GM18861 (cell line): ENCODE measurements at regions not wholly inside any gene's neighbourhood (a gene's known extent, or its start where the extent isn't known, plus 50 kb on each side); places are given as distances from the start of the nearest gene placed in this dataset.
A peak's percentile ranks its signal among the peaks of the same experiment; 100 is the strongest.

Experiments used
- ATAC-seq: cut with Tn5 transposase; IDR thresholded peaks from one replicate; pipeline ENCODE4 v1.9.1; 2021; ENCODE audit not compliant: unreplicated experiment

DNA sequence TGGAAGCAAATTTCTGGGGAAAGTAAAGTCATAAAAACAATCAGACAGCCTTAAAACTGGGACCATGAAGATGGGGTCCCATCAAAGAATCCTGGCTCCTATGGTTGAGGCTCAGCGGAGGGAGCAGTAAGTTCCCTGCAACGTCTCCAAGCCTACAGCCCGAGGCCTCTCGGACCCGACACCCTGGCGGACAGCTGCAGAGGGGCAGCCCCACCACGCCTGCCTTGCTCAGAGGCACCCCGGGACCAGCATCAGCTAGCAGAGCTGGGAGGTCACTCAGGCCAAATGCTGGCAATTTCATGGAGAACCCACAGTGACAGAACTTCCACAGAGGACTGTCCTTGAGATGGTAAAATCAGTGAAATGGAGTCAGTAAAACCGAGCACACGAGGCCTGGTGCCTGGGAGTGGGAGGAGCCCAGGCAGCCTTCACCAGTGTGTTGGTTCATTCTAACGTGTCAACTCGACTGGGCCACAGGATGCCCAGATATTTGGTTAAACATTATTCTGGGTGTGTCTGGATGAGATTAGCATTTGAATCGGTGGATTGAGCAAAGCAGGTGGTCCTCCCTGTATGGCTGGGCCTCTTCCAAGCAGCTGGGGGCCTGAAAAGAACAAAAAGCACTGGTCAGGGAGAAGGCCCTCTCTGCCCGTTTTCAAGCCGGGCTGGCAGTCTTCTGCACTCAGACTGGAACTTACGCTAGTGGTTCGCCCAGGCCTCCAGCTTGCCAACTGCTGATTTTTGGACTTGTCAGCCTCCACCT, 96.2 kb upstream of the INSIG1 start:
- ATAC-seq = no peak

DNA sequence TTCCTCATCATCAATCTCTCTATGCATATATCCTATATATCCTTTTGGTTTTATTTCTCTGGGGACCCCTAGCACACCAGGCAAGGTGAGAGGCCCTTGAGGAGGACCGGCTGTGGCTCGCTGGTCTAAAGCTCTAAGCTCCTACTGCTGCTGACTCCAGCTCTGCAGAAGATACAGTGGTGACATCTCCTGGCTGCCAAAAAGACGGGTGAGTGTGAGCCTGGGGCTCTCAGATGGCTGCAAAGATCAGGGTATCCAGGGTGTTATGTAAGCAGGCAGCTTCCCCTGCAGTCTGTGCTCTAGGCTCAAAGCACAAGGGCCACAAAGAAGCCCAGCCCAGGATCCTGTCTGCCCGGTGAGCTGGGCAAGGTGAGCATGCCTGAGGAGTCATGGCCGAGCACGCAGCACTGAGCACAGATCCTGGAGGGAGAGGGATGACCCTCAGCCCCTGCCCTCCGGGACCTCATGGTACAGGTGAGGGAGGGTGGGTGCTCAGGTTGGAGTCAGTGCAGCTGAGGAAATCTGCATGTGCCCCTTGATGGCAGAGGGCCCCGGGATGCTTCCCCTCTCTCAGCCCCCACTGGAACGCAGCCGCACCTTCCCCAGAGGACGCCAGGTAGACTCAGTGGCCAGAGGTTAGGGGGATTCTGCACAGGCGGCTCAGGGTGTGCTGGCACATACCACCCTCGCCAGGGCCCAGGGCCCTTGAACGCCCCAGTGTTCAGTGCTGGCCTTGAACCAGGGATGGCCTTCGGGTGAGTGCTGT, 95.4 kb upstream of the INSIG1 start:
- no peak for ATAC-seq

DNA sequence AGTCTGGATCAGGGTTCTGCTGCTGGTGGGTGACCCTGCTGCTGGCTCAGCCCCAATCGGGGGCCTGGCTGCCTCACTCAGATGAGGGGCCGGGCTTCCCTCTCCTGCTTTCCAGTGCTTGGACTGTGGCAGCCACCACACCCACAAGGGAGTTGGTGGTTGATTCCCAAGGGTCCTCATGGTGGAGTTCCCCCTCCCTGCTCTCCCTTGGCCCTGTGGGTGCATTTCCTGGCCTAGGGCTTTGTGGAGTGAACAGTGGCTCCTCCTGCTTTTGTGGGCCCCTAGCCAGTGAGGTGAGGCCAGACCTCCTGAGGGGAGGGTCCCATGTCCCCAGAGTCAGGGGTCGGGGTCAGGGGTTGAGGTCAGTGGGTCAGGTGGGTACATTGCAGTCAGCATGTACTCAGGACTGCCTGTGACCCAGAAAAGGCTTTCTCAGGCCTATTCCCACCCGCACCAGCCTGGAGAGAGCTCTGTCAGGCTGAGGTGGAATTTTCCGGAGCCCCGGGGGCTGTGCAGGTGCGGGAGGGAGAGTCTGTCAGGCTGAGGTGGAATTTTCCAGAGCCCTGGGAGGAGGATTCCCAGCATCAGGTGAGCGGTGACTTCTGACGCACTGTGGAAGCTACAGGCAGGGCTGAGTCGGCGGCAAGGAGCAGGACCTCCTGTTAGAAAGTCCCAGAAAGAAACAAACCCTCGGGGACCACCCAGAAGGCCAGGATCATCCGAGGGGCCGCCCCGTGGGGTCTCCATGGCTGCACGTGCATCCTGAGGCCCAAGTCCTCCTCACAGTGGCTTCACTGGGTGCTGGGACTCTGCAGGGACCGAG, 94.4 kb upstream of the INSIG1 start:
- ATAC-seq = no peak

DNA sequence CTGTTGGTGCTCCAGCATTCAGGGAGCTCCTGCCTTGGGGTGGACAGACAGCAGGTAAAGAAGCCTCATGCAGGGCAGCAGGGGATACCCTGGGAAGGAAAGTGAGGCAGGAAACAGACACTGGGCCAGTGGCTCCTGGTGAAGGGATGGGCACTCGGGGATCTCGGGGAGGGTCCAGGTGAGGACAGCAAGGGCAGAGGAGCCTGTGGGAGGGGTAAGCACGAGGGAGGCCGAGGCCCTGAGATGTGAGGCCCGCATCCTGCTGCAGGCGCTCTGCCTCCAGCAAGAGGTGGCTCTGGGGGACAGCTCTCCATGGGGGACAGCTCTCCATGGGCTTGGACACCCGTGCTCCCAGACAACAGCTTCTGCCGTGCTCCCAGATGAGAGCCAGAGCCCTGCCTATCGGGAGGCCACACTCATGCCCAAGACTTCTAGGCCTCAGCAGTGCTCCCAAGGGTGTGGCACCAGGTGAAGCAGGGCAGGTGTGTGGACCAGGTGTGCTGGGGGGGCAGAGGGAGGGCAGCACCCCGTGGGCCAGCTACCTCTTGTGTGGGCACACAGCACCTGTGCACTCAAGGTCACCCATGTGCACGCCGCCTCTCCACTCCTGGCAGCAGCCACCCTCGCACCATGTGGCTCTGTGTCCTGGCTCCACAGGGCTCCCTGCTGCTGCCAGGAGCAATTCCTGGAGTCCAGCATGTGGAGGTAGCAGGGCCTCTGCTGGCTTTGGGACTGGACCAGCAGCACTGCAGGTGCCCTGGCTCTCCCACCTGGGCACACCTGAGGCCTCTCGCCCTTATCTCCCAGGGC, 93.6 kb upstream of the INSIG1 start:
- no peak for ATAC-seq

DNA sequence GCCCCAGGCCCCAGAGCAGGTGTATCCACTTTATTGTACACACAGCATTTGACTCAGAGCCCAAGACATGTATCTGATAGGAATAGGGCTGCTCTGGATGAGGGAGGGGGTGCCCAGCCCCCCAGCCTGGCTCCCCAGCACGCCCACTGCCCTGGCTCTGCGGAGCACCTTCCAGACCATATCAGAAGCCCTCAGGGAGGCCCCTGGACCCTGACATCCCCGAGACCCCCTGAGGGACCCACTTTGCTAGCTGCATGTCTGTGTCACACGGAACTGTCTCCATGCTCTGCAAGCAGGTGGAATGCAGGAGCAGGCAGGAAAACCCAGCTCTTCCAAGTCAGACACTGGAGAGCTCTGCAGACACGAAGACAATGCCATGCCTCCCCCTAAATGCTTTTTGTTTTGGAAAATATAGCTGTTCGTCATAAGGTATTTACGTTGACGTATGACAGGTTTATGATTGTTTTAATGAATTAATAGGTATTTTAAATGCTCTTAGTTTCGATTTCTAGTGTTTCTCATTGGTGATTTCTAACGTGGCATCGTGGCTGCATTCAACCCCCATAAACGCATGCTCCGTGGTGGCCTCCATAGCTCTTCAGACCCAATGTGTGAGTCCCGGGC, 92.8 kb upstream of the INSIG1 start:
- no peak for ATAC-seq

DNA sequence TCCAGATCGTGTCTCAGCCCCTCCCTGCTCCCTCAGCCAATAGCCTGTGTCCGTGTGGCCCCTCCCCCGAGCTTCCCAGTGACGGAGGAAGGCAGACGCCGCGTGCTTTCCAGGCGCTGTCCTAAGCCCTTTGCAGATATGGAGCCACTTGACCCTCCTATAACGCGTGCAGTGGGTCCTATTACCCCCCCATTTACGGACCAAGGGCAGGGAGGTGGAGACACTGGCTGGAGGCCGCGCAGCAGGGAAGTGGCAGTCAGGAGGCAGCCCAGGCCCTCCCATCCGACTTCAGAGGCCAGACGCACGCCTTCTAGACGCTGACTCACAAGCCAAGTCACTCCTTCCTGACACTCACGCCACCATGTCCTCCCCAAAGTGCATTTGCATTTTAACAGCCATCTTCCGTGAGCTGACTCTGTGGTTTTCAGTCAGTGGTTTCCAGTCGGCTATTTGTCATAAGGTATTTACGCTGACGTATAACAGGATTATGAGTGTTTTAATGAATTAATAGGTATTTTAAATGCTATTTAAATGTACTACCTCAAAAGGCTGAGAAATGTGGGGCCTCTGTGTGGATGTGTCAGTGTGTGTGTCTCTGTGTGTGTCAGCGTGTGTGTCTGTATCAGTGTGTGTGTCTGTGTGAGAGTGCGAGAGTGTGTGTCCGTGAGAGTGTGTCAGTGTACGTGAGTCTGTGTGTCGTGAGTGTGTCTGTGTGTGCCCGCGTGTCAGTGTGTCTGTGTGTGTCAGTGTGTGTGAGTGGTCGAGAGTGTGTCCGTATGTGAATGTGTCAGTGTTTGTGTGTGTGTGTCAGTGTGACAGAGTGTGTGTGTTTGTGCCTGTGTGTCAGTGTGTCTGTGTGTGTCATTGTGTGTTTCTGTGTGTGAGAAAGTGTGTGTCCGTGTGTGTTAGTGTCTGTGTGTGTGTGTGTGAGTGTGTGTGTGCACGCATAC, 92.0 kb upstream of the INSIG1 start:
- peak; percentile 92 for ATAC-seq

DNA sequence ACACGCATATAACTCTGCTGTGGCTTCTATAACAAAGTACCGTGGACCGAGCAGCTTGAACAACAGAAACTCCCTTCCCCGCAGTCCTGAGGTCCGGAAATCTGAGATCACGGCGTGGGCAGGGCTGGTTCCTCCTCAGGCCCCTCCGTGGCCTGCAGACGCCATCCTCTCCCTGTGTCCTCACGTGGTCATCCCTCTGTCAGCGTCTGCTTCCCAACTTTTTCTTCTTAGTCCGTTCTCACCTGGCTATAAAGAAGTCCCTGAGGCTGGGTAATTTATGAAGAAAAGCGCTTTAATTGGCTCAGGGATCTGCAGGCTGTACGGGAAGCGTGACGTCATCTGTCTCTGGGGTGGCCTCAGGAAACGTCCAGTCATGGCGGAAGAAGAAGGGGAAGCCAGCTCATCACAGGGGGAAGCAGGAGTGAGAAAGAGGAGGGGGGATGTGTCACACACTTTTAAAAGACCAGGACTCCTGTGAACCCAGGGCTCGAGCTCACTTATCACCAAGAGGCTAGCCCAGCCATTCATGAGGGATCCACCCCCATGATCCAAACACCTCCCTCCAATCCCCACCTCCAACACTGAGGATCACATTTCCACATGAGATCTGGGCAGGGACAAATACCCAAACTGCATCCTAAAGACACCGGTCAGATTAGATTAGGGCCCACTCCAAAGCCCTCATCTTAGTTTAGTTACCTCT, 91.2 kb upstream of the INSIG1 start:
- no peak for ATAC-seq

DNA sequence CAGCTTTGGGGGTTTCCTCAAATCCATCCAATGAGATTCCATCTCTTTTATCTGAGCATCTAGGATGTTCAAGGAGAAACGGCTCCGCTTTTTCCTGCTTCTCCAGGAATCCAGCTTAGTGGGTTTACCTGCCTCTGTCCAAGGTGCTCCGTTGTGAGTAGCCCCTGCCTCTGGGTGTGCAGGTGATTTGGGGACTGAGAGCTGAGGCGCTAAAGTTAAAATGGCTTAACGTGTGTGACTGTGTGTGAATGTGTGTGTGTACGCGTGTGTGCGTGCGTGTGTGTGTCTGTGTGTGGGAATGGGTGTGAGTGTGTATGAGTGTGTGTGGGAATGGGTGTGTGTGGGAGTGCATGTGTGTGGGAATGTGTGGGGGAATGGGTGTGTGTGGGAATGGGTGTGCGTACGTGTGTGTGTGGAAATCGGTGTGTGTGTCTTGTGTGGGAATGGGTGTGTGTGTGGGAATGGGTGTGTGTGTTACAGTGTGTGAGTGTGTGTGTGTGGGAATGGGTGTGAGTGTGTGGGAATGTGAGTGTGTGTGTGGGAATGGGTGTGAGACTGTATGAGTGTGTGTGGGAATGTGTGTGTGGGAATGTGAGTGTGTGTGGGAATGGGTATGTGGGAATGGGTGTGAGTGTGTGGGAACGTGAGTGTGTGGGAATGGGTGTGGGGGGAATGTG, 90.2 kb upstream of the INSIG1 start:
- ATAC-seq = no peak

DNA sequence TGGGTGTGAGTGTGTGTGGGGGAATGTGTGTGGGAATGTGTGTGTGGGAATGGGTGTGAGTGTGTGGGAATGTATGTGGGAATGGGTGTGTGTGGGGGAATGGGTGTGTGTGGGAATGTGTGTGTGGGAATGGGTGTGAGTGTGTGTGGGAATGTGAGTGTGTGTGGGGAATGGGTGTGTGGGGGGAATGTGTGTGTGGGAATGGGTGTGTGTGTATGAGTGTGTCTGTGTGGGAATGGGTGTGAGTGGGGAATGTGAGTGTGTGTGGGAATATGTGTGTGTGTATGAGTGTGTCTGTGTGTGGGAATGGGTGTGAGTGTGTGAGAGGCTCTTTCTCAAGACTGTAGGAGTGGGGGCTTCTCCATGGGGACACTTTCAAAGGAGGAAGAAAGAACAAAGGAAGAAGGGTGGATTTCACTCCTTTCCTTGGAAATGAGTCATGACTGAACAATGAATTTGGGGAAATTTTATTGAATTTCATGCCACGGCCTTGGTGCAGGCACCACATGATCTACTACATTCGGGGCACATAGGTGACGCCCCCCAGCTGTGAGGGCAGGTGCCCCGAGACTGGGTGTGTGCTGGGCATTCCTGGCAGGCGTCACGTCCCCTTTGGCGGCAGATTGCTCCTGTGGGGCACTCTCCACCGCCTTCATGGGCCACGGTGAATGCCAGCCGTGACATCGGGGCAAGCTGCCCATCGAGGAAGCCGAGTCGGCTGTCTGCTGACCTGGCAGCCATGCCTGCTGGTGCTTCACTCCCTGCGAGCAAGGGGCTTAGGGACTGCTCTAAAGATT, 88.8 kb upstream of the INSIG1 start:
- no peak for ATAC-seq

DNA sequence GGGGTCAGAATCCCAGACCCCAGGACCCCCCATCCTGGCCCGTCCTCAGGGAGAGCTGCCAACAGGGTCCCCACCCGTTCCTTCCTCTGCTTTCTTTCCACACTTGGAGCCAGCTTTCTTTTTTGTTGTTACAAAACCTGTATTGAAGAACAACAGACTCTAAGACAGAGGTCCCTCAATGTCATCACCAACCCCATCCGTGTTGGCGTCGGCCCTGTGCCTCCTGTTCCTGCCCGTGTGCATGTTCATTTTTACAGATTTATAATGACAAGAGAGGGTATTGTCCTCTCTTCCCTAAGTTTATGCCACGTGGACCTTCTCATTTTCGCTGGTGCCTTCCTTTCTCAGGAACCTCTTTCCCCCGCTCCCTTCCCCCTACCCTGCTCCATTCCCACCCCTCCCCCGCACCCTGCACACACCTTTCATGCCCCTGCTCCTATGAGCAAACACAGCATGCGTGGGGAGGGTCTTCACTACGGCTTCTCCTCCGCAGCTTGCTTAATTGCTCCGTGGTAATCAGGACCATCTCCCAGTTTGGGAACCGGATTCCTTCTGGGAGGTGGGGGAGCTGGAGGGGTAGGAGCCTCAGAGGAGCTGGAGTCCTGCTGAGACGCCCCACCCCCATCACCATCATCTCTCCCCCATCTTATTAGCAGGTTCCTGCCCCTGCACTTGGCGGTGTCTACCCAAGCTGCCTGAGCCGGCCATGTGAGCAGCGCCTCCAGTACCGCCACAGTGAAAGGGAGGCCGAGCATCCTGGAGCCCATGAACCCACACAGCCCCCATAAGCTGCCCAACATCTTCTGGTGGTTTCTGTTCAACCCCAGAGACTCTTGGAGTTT, 88.0 kb upstream of the INSIG1 start:
- no peak for ATAC-seq

DNA sequence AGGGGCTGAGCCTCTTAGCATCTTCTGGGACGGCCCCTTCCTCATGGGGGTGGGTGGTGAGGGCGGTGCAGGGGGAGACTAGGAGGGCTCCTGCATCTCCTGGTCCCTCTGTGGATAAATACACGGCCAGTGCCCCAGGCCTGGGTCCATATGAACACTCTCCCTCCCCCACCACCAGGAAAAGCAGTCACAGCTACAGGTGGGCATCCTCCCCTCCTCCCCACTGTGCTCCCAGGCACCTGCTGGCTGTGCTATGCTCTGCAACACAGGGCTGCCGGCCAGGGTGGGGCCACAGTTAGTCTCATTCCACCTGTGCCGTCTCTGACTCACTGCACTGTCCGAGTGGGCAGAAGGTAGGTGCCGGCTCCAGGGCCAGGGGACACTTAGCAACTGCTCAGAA, 87.3 kb upstream of the INSIG1 start:
- no peak for ATAC-seq

DNA sequence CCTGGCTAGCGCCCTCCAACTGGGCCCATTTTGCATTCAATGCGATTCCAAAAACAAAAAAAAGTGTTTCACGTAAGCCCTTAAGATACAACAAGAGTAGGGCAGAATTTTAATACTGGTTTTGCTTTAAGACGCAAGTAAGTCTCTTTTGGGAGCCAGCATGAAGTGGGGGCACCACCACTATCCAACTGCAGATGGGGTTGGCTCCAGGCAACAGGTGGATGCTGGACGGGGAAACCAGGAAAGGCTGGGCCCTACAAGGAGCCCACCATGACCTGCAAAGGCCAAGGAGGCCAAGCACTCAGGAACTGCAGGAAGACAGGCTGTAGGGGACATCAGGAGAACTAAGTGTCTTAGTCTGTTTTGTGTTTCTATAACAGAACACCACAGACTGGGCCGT, 86.5 kb upstream of the INSIG1 start:
- ATAC-seq = no peak

DNA sequence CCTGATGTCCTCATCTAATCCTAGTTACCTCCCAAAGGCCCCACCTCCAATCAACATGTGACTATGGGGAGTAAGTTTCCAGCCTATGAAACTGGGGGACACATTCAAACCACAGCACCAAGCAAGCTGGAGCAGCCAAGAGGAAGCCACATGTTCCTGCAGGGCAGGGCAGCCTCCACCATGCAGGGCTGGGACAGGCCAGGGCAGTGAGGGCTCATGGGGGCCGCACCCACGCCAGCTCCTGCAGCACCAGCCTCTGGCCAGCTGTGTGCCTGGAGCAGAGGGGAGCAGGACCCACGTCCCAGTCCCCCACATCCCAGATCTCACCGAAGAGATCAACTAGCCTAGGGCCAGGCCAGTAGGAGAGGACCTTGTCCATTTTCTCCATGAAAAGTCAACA, 85.9 kb upstream of the INSIG1 start:
- no peak for ATAC-seq

DNA sequence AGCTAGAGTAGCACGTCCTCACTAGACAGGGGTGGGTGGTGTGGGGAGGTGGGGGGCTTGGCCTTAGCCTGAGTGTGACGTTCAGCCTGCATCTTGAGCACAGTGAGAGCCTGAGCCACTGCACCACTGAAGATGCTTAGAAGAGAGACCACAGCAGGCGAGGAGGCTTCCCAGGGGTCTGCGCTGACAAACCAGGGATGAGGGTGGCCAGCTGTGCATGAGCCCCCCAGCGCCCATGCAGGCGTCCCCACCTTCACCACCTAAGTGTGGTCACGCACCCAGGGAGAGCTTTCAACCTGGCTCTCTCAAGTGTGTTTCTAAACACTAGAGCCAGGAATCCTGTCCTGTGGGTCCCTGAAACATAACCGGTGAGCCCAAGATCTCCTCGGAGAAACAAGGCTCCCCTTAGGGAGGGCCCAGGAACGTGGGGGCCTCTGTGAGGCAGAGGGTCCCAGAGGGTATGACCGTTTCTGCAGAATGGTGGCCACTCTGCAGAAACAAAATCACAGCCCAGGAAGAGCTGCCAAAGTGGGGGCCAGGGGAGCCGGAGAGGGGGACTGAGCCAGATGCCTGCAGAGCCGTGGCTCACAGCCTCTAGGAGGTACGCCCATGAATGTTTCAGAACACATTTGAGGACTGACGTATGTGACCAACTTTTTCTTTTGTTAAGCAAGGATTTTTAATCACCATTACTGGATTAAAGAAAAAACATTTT, 85.2 kb upstream of the INSIG1 start:
- no peak for ATAC-seq

DNA sequence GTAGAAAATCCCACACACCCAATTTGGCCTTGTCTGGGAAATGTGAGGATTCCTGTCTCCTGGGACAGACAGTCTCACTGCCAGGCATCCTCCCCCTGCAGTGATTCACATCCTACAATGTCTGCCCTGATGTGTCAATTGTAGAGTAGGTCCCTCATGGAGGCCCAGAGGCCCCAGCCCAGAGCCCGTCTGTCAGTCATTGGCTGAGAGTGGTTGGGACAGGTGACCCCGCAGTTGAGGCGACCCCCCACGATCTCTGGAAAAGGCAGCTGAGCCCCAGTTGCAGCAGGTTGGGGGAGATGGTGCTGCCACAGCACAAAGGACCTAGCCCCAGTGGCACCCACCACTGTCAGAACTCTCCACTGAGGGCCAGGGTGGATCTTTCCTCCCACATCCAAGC, 84.3 kb upstream of the INSIG1 start:
- ATAC-seq = no peak
